ENCODE measurements at regions not wholly inside any gene's neighbourhood (a gene's known extent, or its start where the extent isn't known, plus 50 kb on each side); places are given as distances from the start of the nearest gene placed in this dataset.
"Not testable (repeated sequence)": the region's sequence is repeated elsewhere in the genome, so short reads cannot be mapped to it uniquely, and the experiment has no call there.

DNA sequence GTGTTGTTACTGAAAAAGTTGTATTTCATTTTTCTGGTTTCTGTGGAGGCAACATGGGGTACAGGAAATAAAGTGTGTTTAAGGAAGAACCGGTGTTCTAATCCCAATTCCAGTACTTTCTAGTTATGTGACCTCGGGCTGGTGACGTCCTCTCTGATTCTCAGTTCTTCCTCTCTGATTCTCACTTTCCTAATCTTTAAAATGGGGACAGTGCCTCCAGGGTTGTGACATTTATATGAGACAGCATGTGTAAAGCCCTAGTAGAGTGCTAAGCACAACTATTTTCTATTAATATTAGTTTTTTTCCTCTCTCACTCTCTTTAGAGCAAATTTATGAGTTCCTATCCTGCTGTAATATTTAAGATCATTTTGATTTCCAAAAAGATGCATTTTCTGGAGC, 50.9 kb upstream of the PTPDC1 start:
- no peak for DNase-seq

DNA sequence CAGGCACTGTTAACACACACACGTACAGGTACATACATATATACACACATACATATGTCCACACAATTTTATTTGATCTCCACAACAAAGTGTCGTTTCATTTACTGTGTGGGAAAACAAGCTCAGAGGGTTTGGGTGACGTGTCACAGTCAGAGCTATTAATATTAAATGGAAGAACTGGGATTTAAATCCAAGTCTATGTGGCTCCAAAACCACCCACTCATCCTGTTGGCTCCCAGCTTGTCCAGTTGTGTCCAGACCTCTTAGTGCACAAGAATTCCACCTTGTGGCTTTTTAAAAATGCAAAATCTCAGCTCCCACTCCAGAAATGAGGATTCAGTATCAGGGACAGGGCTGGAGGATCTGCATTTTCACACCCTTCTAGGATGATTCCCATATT, 52.3 kb upstream of the PTPDC1 start:
- DNase-seq, result no peak

DNA sequence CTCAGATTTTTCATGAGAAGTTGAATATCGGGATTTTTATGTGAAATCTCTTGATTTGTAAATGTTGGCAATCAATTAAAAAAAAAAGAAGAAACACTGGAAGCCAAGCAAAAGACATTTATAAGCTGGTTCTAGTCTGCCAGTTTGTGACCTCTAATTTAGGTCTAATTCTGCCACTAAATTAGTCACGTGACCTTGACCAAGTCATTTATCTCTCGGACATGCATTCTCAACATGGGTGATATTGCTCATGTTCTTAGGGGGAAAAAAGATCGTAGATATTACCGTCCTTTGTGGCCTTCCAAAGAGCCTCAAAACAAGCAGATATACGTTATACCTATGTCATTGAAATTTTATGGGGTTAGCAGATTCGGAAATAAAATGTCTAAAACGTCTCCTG, 52.9 kb upstream of the PTPDC1 start:
- DNase-seq, result no peak

DNA sequence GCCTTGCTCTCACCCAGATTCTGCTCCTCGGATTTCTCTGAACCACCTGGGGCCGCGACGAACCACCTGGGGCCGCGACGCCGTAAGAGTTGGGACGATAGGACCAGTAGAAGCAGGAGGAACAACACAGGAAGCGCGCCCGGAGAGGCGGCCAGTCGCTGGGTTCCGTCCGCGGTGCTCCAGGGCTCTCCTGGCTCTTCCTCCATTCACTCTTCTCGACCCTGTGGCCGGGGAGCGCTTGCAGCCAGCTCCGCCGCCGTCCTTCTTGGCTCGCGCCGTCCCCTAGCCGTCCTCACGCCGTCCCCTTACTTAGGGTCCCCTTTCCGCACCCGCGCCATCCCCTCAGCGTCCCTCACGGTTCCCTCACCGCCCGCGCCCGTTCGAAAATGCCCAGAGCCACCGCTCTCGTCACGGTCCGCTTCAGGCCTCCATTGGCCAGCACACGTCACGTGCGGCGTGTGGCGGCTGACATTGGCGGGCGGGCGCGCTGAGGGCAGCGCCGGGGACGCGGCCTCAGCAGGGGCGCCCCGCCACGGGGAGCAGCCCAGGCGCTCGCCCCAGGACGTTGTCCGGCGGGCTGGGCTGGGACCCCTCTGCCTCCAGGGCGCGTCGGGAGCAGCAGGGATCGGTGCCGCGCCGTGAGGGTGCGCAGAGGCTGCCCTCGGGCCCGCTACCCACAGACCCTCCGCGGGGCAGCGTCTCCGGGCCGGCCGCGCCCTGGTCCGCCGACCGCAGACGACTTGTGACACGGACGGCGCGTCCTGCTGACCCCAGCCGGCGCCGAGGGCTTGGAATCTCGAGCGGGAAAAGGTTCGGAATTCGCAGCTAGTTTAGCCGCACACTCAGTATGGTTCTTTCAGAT, 53.7 kb upstream of the PTPDC1 start:
- peak; percentile 28 to 61 for DNase-seq

DNA sequence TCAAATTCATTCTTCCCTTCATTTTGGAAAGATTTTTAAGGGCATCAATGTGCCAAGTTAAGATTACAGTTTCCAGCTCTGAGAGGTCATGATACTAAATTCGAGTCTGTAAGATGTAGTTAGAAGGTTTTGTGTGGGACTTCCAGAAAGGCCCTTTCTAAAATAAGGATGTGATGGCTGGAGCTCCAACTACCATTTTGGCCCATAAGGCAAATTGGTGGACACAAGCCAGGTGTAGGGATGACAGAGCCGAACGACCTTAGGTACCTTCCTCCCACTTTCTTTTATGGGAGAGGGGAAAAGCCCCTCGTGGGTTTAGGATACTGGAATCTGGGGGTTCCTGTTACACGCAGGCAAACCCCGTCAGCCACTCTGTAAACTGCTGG, 54.3 kb upstream of the PTPDC1 start:
- DNase-seq, result no peak

DNA sequence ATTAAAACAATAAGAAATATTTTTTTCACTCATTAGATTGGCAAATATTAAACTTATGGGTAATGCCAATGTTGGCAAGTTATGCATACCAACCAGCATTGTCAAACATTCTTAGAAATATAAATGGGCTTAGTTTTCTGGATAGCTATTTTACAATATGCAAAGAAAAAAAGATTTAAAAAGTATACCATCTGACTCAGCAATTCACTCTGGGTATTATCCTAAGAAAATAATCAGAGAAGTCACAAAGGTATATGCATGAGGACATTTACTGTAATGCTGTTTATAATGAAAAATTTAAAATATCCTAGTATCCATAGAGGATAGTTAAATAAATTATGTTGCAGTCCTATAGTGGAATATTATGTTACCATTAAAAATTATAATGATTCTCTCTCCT, 57.4 kb upstream of the PTPDC1 start:
- no peak for DNase-seq

DNA sequence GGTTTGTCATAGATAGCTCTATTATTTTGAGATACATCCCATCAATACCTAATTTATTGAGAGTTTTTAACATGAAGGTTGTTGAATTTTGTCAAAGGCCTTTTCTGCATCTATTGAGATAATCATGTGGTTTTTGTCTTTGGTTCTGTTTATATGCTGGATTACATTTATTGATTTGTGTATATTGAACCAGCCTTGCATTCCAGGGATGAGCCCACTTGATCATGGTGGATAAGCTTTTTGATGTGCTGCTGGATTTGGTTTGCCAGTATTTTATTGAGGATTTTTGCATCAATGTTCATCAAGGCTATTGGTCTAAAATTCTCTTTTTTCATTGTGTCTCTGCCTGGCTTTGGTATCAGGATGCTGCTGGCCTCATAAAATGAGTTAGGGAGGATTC, 61.8 kb upstream of the PTPDC1 start:
- DNase-seq, result not testable (repeated sequence)

DNA sequence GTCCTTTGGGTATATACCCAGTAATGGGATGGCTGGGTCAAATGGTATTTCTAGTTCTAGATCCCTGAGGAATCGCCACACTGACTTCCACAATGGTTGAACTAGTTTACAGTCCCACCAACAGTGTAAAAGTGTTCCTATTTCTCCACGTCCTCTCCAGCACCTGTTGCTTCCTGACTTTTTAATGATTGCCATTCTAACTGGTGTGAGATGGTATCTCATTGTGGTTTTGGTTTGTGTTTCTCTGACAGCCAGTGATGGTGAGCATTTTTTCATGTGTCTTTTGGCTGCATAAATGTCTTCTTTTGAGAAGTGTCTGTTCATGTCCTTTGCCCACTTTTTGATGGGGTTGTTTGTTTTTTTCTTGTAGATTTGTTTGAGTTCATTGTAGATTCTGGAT, 63.4 kb upstream of the PTPDC1 start:
- not testable (repeated sequence) for DNase-seq

DNA sequence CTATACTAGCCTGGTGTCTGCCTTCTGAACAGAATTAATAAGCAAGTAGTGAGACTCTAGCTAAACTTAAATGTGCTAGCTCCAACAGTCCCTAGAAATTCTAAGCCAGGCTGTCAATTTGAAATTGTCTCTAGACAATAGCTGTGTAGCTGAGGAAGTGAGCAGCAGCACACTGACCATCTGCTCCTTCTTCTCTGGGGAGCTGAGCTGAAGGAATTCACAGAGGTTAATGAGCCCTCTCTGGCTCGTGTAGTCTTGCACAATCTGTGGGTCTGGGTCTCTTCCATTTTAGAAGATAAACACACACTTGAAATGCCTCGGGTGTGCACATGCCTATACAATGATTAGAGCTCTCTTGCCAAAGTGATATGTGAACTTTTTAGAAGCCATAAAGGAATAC, 63.5 kb upstream of the BARX1 start:
- DNase-seq, result no peak

DNA sequence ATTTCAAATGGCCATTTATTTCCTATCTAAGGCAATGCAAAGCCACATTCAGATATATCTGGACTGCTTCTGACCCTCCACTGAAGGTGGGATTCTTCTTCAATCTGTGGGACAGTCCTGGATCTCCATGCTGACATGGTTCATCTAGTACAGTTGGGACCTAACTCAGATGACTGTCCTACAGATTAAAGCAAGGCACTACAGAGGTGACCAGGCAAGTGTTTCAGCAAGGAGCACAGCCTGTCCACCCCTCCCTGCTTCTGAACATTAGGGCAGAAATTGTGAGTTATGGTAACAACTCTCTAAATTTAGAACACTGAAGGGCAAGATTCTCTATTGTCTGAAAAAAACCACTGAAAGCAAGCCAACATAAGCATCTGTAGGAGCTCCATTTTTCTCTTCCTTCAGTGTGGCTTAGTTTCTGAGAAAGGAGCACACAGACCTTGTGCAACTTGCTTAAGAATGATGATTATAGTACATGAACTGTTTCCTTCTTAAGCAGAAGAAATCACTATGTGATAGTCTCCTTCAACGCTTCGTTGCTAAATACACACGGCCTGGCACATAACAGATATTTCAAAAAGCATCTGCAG, 62.9 kb upstream of the BARX1 start:
- DNase-seq, result no peak

DNA sequence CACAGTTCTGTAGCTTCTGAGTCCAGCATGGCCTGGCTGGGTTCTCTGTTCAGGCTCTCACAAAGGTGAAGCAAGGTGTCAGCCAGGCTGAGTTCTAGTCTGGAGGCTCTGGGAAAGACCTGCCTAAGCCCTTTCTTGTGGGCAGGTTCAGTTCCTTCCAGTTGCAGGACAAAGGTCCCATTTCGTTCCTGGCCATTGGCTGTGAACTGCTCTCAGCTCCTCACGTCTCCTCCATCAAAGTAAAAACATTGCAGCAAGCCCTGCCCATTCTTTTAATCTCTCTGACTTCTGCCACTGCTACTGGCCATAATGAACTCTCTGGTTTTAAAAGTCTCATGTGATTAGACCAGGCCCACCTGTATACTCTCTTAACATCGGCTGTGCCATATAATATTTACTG, 61.6 kb upstream of the BARX1 start:
- no peak for DNase-seq

DNA sequence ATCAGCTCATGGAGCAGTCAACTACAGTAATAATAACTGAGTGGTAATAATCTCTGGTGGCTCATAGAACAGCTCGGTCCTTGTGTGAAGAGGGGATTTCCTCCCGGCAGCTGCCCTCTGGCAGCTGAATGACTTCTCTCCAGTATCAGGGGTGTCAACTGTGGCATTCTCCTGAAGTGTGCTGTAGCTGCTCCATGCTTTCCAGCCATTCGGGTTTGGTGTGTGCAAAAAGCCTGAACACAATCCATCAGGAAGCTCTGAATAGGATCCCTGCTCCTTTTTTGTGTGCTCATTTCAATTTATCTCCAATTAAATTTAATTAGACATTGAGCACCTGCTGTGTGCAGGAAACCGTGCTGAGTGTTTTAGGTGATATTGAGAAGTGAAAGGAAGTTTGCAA, 59.8 kb upstream of the BARX1 start:
- DNase-seq, result no peak

DNA sequence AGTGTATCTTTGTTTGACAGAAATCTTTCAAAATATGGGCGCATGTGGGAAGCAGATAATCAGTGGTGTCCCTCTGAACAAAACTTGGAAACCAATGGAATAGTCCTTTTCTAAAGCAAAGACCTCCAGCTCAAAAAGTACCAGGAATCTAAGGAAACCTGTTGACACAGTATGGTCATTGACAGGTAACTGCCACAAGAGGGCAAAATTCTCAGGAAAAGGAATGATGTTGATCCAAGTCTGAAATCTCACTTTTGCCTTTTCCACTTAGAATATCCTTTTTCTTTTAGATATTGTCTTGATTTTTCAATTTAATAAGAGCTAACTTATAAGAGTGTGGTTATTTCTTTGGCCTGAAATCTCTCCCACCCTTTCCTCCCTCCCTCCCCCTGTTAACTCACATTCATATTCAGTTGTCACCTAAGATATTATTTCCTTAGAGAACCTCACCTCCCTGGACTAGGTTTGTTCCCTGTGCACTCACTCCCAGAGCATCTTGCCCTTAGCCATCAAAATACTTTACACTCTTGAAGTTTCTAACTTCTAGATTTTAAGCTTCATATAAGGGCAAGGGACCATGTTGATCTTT, 59.0 kb upstream of the BARX1 start:
- no peak for DNase-seq

DNA sequence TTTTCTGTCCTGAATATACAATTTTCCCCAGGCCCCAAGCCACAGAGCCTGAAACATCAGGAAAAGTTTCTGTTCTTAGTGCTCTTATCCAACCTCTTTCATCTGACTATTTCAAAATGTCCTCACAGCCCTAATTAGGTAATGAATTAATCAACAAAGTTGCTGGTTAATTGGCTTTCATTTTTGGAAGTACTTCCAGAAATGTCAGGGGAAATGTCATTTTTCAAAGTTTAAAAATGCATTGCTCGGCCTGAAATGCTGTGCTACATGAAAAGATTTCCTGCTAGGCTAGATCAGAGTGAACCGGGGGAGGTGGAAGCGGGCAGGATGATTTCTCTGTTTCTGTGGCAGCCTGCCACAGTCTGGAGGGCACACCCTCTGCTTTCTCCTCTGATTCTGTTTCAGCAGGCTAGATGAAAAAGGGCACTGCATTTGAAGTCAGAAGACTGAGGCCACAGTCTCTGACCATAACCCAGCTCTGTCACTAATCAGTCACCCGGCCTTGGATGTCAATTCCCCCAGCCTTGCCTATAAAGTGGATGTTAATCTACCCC, 55.9 kb upstream of the BARX1 start:
- DNase-seq, result no peak

DNA sequence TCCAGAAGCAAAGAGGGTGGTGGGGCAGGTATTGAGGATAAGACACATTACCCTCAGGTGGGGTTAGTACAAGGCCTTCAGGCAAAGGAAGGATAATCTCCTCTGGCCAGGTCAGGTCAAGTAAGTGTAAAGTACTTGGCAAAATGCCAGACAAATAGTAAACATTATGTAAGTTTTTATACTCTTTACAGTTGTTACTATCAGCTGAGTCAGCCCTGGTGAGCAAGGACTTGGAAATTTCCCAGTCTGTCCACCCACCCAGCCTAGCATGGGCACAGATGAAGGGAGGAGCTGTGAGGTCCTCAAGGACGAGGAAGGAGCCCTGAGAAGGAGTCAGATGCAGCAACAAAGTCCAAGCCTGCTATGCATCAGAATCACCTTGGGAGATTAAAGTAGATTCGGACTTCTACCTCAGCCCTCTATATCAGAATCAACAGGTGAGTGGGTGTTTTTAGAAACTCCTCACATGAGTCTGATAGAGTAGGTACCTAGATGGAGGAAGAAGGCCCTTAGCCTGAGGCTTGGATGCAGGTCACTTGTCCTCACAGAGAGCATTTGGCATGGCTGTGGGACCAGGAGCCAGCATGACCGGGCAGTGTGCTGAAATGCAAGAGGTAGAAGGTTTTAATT, 50.2 kb upstream of the BARX1 start:
- DNase-seq, result no peak
